ENCODE measurements at regions not wholly inside any gene's neighbourhood (a gene's known extent, or its start where the extent isn't known, plus 50 kb on each side); places are given as distances from the start of the nearest gene placed in this dataset.
"Not testable (repeated sequence)": the region's sequence is repeated elsewhere in the genome, so short reads cannot be mapped to it uniquely, and the experiment has no call there.

DNA sequence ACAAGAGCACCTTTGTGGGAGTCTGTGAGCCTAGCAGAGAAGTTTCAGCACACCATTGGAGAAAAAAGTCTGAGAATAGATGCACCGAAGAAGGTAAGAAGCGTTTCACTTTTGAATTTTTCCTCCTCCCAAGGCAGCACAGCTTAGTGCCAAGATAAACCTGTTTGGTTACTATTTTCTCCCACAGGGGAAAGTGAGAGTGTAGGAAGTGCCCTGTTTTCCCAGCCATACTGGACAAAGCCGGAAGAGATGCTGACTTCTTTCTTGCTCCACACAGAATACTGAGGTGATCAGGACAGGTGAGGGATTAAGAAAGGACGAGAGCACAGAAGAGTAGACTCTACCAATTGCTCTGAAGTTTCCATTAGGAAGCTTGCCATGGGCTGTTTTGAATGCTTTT lies 1011.0 kb upstream of the MIR17HG start:
- no peaks in the 10 kb centered on the region for H3K27me3 Mint-ChIP-seq
- no peaks in the 10 kb centered on the region for H3K4me1 Mint-ChIP-seq
- H3K36me3 Mint-ChIP-seq (ENCODE audit: low read depth): no peaks in the 10 kb centered on the region
- ATAC-seq (replicated peaks): no peak
- no peak overlapping the region for H3K27ac Mint-ChIP-seq
- peaks cover 6% of the 10 kb centered on the region for H3K9me3 Mint-ChIP-seq
- H3K4me3 Mint-ChIP-seq: no peak overlapping the region

DNA sequence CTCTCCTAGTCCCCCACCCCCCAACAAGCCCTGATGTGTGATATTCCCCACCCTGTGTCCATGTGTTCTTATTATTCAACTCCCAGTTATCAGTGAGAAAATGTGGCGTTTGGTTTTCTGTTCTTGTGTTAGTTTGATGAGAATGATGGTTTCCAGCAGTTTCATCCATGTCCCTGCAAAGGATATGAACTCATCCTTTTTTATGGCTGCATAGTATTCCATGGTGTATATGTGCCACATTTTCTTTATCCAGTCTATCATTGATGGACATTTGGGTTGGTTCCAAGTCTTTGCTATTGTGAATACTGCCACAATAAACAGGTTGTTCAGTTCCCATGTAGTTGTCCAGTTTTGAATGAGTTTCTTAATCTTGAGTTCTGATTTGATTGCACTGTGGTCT lies 1006.1 kb upstream of the MIR17HG start:
- H3K36me3 Mint-ChIP-seq (ENCODE audit: low read depth); H3K27me3 Mint-ChIP-seq; H3K4me3 Mint-ChIP-seq; ATAC-seq (replicated peaks); H3K27ac Mint-ChIP-seq; H3K4me1 Mint-ChIP-seq: not testable (repeated sequence)
- peaks cover 16% of the 10 kb centered on the region for H3K9me3 Mint-ChIP-seq

DNA sequence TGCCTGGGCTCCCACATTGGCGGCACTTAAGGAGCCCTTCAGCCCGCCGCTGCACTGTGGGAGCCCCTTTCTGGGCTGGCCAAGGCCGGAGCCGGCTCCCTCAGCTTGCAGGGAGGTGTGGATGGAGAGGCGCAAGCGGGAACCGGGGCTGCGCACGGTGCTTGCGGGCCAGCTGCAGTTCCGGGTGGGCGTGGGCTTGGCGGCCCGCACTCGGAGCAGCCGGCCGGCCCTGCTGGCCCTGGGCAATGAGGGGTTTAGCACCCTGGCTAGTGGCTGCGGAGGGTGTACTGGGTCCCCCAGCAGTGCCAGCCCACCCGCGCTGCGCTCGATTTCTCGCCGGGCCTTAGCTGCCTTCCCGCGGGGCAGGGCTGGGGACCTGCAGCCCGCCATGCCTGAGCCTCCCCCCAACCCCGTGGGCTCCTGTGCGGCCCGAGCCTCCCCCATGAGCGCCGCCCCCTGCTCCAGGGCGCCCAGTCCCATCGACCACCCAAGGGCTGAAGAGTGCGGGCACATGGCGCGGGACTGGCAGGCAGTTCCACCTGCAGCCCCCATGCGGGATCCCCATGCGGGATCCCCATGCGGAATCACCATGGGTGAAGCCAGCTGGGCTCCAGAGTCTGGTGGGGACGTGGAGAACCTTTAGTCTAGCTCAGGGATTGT lies 998.9 kb upstream of the MIR17HG start:
- H3K4me1 Mint-ChIP-seq; H3K27me3 Mint-ChIP-seq; H3K36me3 Mint-ChIP-seq (ENCODE audit: low read depth); ATAC-seq (replicated peaks); H3K27ac Mint-ChIP-seq; H3K4me3 Mint-ChIP-seq: not testable (repeated sequence)
- peaks cover 11% of the 10 kb centered on the region for H3K9me3 Mint-ChIP-seq

DNA sequence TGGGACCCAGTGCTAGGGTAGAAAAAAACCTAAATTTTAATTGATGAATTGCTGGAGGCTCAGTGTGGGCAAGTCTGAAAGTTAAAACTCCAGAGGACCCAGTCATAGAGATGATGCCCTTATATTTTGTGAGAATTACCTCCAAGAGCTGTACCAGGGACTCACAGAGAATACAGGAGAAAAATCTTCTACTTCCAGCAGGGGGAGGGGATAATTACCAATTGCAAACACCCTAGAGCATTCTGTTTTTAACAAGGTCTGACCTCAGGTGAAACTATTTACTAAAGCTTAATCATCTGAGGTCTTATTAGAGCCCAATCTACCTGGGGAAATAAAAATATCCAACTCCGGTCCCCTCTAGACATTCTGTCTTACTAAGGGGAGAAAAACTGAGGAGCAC lies 994.7 kb upstream of the MIR17HG start:
- Mint-ChIP-seq H3K9me3 (peaks cover 7% of the 10 kb centered on the region), H3K27me3 (no peaks in the 10 kb centered on the region), H3K4me3 (no peak overlapping the region), H3K27ac (no peak overlapping the region), H3K36me3 (ENCODE audit: low read depth) (no peaks in the 10 kb centered on the region), H3K4me1 (no peaks in the 10 kb centered on the region)
- ATAC-seq (replicated peaks): no peak

DNA sequence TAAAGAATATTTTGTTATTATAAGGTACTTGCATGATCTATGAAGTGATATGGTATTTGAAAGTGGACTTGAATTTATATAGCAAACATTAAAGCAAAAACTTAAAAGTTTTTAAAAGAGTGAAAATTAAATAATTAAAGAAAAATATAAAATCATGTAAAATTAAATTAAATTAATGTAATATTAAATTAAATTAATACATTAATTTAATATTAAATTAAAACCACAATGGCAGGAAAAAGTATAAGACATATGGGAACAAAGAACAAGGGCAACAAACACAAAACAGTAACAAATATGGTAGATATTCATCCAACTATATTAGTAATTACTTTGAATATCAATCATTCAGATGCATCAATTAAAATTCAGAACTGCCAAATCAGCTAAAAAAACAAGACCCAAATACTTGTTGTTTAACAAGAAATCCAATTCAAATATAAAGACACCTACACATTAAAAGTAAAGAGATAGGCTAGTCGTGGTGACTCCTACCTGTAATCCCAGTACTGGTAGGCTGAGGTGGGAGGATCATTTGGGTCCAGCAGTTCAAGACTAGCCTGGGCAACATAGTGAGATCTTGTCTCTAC lies 992.2 kb upstream of the MIR17HG start:
- H3K4me1 Mint-ChIP-seq: no peaks in the 10 kb centered on the region
- no peak overlapping the region for H3K27ac Mint-ChIP-seq
- ATAC-seq (replicated peaks): no peak
- H3K36me3 Mint-ChIP-seq (ENCODE audit: low read depth): no peaks in the 10 kb centered on the region
- no peak overlapping the region for H3K4me3 Mint-ChIP-seq
- no peaks in the 10 kb centered on the region for H3K27me3 Mint-ChIP-seq
- no peaks in the 10 kb centered on the region for H3K9me3 Mint-ChIP-seq

DNA sequence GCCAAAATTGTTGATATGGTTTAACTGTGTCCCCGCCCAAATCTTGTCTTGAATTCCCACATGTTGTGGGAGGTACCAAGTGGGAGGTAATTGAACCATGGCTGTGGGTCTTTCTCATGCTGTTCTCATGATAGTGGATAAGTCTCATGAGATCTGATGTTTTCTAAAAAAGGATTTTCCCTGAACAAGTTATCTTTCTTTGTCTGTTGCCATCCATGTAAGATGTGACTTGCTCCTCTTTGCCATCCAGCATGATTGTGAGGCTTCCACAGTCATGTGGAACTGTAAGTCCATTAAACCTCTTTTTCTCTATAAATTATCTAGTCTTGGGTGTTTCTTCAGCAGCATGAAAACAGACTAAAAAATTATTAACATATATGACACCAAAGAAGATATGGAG lies 986.7 kb upstream of the MIR17HG start:
- Mint-ChIP-seq H3K27ac (no peak overlapping the region), H3K4me1 (no peaks in the 10 kb centered on the region), H3K4me3 (no peak overlapping the region), H3K9me3 (no peaks in the 10 kb centered on the region), H3K36me3 (ENCODE audit: low read depth) (no peaks in the 10 kb centered on the region), H3K27me3 (no peaks in the 10 kb centered on the region)
- no peak for ATAC-seq (replicated peaks)

DNA sequence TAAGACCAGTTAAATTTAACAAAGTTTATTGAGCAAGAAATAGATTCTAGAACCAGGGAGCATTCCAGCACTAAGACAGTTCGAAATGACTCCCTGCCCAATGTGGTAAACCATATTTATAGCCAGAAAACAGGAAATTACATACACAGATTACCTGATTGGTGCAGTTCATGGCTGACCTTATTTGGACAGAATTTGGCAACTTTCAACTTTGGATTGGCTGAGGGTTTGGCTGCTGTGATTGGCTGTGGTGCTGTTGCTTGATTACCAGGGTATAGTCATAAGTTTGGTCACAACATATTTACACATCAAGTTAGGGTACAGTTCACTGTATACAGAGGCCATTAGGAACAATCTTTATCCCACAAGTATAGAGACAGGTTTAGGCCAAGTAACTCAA lies 984.8 kb upstream of the MIR17HG start:
- no peaks in the 10 kb centered on the region for H3K27me3 Mint-ChIP-seq
- H3K9me3 Mint-ChIP-seq: no peaks in the 10 kb centered on the region
- H3K4me3 Mint-ChIP-seq: no peak overlapping the region
- H3K27ac Mint-ChIP-seq: no peak overlapping the region
- ATAC-seq (replicated peaks): no peak
- no peaks in the 10 kb centered on the region for H3K36me3 Mint-ChIP-seq (ENCODE audit: low read depth)
- no peaks in the 10 kb centered on the region for H3K4me1 Mint-ChIP-seq

DNA sequence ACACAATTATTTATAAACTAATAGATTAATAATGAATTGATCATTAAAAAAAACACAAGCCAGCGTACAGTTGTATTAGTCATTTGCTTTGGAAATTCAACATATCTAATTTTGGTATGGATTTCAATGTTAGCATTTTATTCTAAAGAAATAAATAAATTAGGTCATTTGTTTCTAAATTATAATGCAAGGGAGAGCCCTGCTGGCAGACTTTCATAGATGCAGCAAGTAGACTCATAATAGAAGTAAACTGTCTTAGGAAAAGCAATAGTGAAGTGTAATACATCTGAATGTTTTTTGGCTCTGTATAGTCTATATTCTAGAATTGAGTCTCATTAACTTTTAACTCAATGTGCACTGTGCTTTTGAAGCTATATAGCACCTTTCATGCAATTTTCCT lies 982.4 kb upstream of the MIR17HG start:
- no peak overlapping the region for H3K4me3 Mint-ChIP-seq
- no peak for ATAC-seq (replicated peaks)
- no peak overlapping the region for H3K27ac Mint-ChIP-seq
- no peaks in the 10 kb centered on the region for H3K4me1 Mint-ChIP-seq
- H3K36me3 Mint-ChIP-seq (ENCODE audit: low read depth): no peaks in the 10 kb centered on the region
- no peaks in the 10 kb centered on the region for H3K27me3 Mint-ChIP-seq
- peaks cover 3% of the 10 kb centered on the region for H3K9me3 Mint-ChIP-seq

DNA sequence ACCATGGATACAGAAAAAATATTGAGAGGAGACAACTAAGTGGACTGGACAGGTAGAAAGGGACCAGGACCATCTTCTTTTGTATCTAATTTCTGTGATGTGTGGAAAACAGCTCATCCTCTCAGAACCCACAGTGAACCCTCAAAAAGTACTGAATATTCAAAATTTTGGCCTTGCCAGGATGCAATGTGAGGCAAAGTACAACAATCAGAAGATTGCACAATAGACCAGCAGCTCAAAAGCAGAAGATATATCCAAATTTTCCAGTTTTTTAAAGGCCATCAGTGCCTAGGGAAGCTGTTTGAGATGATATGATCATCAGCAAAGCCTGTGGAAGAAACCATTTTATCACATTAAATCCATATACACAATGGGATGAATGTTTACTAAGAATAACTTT lies 973.3 kb upstream of the MIR17HG start:
- no peaks in the 10 kb centered on the region for H3K36me3 Mint-ChIP-seq (ENCODE audit: low read depth)
- no peaks in the 10 kb centered on the region for H3K4me1 Mint-ChIP-seq
- no peak overlapping the region for H3K27ac Mint-ChIP-seq
- no peak overlapping the region for H3K4me3 Mint-ChIP-seq
- H3K27me3 Mint-ChIP-seq: no peaks in the 10 kb centered on the region
- H3K9me3 Mint-ChIP-seq: peaks cover 17% of the 10 kb centered on the region
- ATAC-seq (replicated peaks): no peak

DNA sequence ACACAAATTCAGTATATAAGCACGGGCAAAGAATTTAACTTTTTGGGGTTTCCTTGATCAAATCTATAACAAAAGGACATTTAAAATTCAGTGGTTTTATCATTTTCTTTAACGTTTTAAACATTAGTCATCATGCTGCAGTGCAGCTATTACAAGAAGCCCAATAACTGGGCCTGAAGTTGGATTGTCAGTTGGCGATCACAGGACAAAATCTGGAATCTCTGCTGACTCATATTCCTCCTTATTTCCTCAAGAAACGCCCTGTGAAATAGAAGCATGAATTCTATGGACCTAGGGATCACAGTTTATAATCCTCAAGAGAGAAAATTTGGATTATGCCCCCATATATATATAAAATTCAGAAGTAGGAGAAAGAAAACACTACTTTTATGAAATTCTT lies 971.6 kb upstream of the MIR17HG start:
- H3K4me3 Mint-ChIP-seq: no peak overlapping the region
- no peak for ATAC-seq (replicated peaks)
- H3K27me3 Mint-ChIP-seq: no peaks in the 10 kb centered on the region
- H3K27ac Mint-ChIP-seq: no peak overlapping the region
- no peaks in the 10 kb centered on the region for H3K36me3 Mint-ChIP-seq (ENCODE audit: low read depth)
- no peaks in the 10 kb centered on the region for H3K4me1 Mint-ChIP-seq
- H3K9me3 Mint-ChIP-seq: peaks cover 14% of the 10 kb centered on the region

DNA sequence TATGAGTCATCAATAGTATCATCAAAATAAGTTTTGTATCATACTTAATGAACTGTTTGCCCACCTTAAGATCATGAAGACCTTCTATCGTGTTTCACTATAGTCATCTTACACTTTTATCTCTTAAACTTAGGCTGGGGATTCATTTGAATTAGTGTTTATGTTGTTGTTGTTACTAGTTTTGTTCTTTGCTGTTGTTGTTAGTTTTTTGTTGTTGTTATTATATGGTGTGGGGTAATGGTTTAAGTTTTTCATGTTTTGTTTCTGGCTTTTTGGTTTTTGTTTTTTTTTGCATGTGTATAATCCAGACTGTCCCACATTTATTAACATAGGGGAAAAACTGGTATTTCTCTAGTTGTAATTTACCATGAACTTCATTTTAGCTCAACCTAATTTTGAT lies 965.1 kb upstream of the MIR17HG start:
- no peaks in the 10 kb centered on the region for H3K27me3 Mint-ChIP-seq
- no peaks in the 10 kb centered on the region for H3K4me1 Mint-ChIP-seq
- no peak overlapping the region for H3K27ac Mint-ChIP-seq
- H3K36me3 Mint-ChIP-seq (ENCODE audit: low read depth): no peaks in the 10 kb centered on the region
- H3K9me3 Mint-ChIP-seq: peaks cover 10% of the 10 kb centered on the region
- no peak overlapping the region for H3K4me3 Mint-ChIP-seq
- ATAC-seq (replicated peaks): no peak

DNA sequence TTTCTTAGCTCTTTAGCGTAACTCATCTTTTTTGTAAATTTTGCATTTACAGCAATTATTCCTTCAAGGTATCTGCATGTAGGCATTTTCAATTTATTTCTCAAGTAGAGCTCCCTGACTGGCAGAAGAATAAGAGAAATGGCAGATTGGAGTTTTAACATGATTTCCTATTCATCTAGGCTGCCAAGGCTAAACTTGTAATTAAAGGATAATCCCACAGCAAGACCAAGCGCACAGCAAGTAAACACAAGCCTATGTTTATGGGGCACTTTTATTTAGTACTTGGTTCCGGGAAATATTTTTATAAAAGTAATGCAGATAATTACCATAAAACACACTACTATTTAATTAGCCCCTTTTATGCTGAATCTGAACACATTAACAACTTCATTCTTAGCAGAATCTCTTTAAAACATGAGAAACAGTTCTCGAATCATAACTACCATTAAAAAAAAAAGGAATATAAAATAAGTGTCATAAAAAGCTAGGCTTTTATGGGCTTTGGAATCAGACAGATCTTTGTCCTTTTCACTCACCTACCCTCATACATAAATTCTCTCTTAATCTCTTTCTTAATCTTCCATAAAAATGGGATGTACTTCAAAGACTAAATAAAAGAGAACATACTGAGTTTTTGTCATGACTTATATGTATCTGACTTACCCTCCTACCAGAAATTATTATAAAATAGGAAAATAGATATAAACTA lies 961.6 kb upstream of the MIR17HG start:
- peaks cover 12% of the 10 kb centered on the region for H3K9me3 Mint-ChIP-seq
- no peak overlapping the region for H3K27ac Mint-ChIP-seq
- H3K36me3 Mint-ChIP-seq (ENCODE audit: low read depth): no peaks in the 10 kb centered on the region
- H3K27me3 Mint-ChIP-seq: no peaks in the 10 kb centered on the region
- no peak overlapping the region for H3K4me3 Mint-ChIP-seq
- no peaks in the 10 kb centered on the region for H3K4me1 Mint-ChIP-seq
- no peak for ATAC-seq (replicated peaks)

DNA sequence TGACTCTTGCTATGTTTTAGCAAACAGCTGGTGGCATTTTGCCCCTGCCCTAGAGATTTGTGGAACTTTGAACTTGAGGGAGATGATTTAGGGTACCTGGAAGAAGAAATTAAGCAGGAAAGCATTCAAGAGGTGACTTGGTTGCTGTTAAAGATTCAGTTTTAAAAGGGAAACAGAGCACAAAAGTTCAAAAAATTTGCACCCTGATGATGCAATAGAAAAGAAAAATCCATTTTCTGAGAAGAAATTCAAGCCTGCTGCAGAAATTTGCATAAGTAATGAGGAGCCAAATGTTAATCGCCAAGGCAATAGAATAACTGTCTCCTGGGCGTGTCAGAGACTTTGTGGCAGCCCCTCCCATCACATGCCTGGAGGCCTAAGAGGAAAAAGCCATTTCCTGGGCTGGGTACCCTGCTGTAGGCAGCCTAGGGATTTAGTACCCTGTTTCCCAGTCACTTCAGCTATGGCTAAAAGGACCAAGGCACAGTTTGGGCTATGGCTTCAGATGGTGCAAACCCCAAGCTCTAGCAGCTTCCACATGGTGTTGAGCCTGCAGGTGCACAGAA lies 958.5 kb upstream of the MIR17HG start:
- Mint-ChIP-seq H3K27me3 (no peaks in the 10 kb centered on the region), H3K27ac (no peak overlapping the region), H3K9me3 (peaks cover 16% of the 10 kb centered on the region), H3K4me1 (no peaks in the 10 kb centered on the region), H3K36me3 (ENCODE audit: low read depth) (no peaks in the 10 kb centered on the region), H3K4me3 (no peak overlapping the region)
- ATAC-seq (replicated peaks): no peak

DNA sequence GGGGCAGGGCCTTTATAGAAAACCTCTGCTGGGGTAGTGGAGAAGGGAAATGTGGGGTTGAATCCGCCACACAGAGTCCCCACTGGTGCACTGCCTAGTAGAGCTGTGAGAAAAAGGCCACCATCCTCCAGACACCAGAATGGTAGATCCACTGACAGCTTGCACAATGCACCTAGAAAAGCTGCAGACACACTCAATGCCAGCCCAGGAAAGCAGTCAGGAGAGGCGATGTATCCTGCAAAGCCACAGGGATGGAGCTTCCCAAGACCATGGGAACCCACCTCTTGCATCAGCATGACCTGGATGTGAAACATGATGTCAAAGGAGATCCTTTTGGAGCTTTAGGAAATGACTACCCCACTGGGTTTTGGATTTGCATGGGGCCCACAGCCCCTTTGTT lies 958.0 kb upstream of the MIR17HG start:
- Mint-ChIP-seq H3K4me3 (no peak overlapping the region), H3K4me1 (no peaks in the 10 kb centered on the region), H3K36me3 (ENCODE audit: low read depth) (no peaks in the 10 kb centered on the region), H3K27me3 (no peaks in the 10 kb centered on the region), H3K9me3 (peaks cover 16% of the 10 kb centered on the region), H3K27ac (no peak overlapping the region)
- ATAC-seq (replicated peaks): no peak

DNA sequence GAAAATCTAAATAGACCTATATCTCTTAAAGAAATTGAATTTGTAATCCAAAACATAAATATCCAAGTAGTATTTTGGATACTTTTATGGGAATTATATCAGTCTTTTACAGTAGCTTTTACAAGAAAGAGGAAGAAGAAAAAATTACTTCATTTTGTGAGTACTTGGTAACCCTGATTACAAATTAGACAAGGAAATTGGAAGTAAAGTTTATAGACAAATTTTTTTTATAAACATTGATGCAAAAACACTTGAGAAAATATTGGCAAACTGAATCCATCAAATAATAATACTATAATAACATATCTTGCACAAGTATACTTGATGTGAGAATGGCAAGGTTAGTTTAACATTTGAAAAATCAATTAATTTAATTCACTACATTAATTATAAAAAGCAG lies 954.1 kb upstream of the MIR17HG start:
- no peaks in the 10 kb centered on the region for H3K27me3 Mint-ChIP-seq
- no peak for ATAC-seq (replicated peaks)
- no peaks in the 10 kb centered on the region for H3K4me1 Mint-ChIP-seq
- no peak overlapping the region for H3K27ac Mint-ChIP-seq
- no peaks in the 10 kb centered on the region for H3K36me3 Mint-ChIP-seq (ENCODE audit: low read depth)
- no peak overlapping the region for H3K4me3 Mint-ChIP-seq
- H3K9me3 Mint-ChIP-seq: peaks cover 13% of the 10 kb centered on the region

Data from activated T-helper 17 cell treated with anti-CD3 and anti-CD28 coated beads, Interleukin-2, amount 50 U/mL, for 72 hours (primary cell).